ENCODE measurements at regions not wholly inside any gene's neighbourhood (a gene's known extent, or its start where the extent isn't known, plus 50 kb on each side); places are given as distances from the start of the nearest gene placed in this dataset.
"Not testable (repeated sequence)": the region's sequence is repeated elsewhere in the genome, so short reads cannot be mapped to it uniquely, and the experiment has no call there.

DNA sequence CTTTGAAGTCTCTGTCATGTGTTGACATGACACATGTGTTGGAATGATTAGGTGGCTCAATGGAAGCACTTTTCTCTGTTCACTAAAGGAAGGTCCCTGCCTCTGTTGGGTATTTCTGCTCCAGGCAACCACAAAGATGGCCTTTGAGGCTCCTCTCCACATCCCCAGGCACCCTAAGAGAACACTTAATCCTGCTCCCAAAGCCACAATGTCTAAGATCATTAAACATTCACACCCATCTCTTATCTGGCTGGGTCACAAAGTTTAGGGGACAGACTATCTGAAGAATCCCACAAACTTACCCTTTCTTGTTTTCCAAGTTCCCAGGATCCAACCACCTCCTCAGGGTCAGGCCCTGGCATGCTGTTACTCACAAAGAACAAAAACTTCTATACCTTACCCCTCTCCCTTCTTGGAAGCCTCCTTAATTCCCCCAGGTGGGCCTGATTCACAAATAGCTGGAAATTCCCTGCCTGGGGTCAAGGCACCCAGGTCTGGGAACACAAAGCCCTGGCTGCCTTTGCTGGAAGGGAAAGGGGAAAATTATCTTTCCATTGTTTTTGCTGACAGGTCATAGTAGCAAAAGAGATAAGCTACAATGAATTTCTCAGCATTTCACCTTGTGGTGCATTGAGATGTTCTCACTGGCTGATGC, 333.7 kb downstream of the PCNX1 start:
- no peak for DNase-seq

DNA sequence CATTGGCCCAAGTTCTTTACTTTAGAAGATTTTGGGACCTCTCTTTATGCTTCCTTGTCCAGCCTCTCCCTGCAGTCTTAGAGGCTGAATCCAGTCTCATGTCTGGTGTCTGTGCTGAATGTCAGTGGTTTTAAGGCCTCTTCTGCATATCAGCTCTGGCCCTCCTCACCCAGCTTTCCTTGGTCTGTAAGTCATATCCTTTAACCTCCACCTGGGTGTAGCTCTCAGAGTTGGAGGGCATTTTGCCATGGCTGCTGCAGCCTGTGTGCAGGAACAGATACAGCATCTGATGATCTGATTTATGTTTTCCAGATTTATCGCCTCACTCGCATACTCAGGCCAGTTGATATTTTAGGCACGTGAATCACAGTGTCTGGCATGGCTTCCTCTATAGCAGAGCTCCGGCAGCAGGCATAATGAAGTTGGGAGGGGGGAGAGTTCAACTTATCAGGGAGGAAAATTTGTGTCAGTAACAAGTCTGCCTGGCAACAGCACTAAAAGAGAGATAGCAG, 335.0 kb downstream of the PCNX1 start:
- no peak for DNase-seq

DNA sequence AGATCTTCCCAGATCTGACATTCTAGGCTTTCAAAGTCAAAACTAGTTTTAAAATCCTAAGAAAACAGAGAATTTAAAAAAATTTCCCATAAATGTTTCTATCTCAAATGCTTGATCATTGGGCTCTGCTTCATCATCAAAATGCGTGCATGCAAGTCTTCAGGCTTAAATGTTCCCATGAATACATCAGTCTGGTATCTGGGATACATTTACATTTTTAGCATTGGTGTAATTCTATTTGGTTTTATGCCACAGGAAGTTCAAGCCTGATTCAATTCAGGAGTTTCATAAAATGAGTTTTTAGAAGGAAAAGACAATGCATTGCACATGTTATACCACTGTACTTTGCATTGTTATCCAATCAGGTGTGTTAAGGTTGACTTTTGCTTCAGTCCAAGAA, 336.4 kb downstream of the PCNX1 start:
- no peak for DNase-seq

GRCh38 chr14:71244341-71244740, 337.1 kb downstream of the PCNX1 start:
- DNase-seq: no peak

GRCh38 chr14:71245659-71246361, 338.6 kb downstream of the PCNX1 start:
- no peak for DNase-seq

DNA sequence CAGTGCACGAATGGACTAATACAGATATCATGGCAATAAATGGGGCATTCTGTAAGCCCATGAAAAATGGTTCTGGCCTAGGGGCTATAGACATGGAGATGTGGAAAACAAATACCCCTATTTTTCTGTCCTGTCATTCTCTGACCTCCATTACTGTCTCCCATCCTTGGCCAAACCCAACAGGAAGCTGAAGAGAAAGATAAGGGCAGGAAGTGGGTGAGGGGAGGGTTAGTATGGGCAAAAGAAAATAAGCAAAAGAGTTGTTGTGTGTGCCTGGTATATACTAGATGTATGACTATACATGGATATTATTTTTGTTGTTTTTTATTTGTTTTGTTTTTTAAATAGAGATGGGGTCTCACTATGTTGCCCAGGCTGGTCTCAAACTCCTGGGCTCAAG, 339.3 kb downstream of the PCNX1 start:
- no peak for DNase-seq

DNA sequence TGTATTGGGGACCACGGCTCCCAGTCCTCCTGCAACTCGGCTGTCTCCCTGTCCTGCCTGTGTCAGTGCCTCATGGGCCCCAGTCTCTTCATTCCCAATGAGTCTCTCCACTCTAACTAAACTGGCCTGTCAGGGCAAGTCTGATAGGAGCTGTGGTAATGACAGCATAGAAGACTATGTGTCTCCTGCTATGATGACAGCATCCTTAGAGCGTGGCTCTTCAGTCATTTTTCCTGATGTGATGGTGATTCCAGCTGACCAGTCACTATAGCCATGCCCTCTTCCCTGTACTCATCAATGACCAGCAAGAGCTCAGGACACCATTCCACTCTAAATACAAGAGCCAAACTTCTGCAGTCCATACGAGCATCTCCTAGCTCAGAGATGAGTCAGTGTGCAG, 339.8 kb downstream of the PCNX1 start:
- DNase-seq: no peak

- no peak for DNase-seq
Measured at GRCh38 chr14:71248194-71248593, 340.9 kb downstream of the PCNX1 start.

GRCh38 chr14:71250347-71250746, 343.1 kb downstream of the PCNX1 start:
- DNase-seq: no peak

DNA sequence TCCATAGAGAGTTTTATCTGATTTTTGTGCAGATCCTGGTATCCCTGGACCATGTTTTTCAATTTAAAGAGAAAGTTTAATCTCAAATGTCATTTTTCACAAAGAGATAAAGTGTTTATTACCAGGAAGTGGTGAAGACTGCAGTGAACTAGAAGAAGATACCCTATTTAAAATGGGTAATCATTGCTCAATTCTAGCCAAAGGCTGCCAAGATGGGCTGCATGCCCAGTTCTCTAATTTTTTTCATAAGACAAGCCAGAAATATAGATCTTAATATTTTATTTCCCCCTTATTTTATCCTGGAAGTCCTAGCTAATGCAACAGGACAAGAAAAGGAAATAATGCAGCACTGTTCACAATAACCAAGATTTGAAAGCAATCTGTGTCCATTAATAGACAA, 343.5 kb downstream of the PCNX1 start:
- DNase-seq: no peak

DNA sequence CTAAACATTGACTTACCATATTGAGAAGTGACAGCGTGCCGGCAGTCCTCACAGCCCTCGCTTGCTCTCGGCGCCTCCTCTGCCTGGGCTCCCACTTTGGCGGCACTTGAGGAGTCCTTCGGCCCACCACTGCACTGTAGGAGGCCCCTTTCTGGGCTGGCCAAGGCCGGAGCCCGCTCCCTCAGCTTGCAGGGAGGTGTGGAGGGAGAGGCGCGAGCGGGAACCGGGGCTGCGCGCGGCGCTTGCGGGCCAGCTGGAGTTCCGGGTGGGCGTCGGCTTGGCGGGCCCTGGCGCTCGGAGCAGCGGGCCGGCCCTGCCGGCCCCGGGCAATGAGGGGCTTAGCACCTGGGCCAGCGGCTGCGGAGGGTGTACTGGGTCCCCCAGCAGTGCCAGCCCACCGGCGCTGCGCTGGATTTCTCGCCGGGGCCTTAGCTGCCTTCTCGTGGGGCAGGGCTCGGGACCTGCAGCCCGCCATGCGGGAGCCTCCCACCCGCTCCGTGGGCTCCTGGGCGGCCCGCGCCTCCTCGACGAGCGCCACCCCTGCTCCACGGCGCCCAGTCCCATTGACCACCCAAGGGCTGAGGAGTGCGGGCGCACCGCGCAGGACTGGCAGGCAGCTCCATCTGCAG, 346.9 kb downstream of the PCNX1 start:
- not testable (repeated sequence) for DNase-seq

GRCh38 chr14:71261206-71261605, 353.9 kb downstream of the PCNX1 start:
- DNase-seq: no peak

GRCh38 chr14:71262441-71262840, 355.2 kb downstream of the PCNX1 start:
- DNase-seq: no peak

GRCh38 chr14:71264260-71264659, 357.0 kb downstream of the PCNX1 start:
- DNase-seq: no peak

DNA sequence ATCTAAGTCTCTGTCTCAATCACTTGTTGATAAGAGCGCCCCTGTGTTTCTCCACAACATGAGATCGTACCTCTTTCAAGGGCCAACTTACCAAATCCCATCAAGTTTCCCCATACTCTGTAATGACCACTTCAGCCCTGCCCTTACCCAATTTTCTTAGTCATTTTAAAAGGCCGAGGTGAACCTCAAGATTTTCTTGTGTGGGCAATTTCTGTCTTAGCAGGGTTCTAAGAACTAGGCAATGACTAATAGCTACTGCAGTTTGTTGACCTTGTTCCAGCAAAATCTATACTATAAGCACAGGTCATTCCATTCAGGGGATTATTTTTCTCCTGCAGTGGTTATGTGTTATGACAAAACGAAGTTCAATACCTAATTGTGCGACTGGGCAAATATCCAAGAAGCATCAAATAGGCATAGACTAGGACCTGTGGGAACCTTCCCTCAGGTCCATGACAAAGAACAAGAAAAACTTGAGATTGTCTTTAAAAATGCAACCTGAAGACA, 359.8 kb downstream of the PCNX1 start:
- no peak for DNase-seq

- no peak for DNase-seq
Measured at GRCh38 chr14:71267691-71268090, 360.4 kb downstream of the PCNX1 start.

- DNase-seq: no peak
Measured at GRCh38 chr14:71270111-71270510, 362.9 kb downstream of the PCNX1 start.

- no peak for DNase-seq
Measured at GRCh38 chr14:71271166-71271945, 364.1 kb downstream of the PCNX1 start.

- no peak for DNase-seq
Measured at GRCh38 chr14:71273366-71273765, 366.1 kb downstream of the PCNX1 start.

DNA sequence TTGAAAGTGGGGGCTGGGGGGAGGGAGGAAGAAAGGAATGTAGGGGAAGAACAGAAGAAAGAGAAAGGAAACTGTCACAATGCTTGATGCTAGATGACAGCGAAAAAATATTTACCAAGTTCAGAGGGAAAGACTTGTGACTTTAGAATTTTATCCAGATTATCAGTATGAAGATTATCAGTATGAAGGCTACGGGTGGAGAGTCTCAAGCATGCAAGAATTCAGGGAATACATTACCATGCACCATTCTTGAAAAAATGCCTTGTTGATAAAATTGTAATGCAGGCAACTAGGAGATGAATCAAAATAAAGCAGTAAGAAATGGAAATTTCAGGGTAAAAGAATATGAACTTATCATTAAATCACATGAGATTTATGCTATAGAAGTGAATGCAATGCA, 376.8 kb downstream of the PCNX1 start:
- DNase-seq: no peak

DNA sequence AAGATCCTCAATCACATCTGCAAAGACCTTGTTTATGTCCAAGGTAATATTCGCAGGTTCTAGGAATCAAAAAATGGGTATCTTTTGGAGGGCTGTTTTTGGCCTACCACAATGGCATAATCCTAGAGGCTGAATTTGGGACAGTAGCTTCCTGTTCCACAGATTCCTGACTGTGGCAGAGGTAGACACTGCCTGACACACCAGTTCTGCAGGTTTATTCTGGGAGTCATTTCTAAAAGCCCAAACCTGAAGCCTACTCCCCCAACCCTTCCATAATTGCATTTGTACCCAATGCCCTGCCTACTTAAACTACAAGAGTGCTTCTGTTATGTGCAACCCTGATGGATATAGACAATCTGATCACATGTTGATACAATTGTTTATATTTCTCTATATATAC, 378.9 kb downstream of the PCNX1 start:
- DNase-seq: no peak

DNA sequence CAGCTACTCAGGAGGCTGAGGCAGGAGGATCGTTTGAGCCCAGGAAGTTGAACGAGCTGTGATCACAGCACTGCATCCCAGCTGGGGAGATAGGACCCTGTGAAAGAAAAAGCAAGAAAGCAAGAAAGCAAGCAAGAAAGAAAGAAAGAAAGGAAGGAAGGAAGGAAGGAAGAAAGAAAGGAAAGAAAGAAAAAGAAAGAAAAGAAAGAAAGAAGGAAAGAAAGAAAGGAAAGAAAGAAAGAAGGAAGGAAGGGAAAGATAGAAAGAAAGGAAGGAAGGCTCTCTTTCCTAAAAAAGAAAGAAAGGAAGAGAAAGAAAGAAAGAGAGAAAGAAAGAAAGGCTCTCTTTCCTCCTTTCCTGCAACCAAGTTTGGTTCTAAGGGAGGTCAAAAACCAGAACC, 380.3 kb downstream of the PCNX1 start:
- no peak for DNase-seq

- DNase-seq: no peak
Measured at GRCh38 chr14:71289536-71289935, 382.3 kb downstream of the PCNX1 start.

All from NCI-H774 (cell line).